Activated naive CD8-positive, alpha-beta T cell treated with anti-CD3 and anti-CD28 coated beads, Interleukin-2, amount 50 U/mL, for 24 hours (primary cell): ENCODE measurements at regions not wholly inside any gene's neighbourhood (a gene's known extent, or its start where the extent isn't known, plus 50 kb on each side); places are given as distances from the start of the nearest gene placed in this dataset.

Source experiments
- ATAC-seq: fragments of 150-1000 bp; cut with Tn5 transposase; one replicate; pipeline ENCODE4 v1.10.0; 2021
- DNase-seq: peaks from one replicate; pipeline ENCODE4 v3.0.0; 2021
- H3K27ac Mint-ChIP-seq: one replicate; pipeline ENCODE4 v1.8.0; 2021; ENCODE audit warnings: mild to moderate bottlenecking, mixed read lengths
- H3K27me3 Mint-ChIP-seq: one replicate; pipeline ENCODE4 v1.8.0; 2021; ENCODE audit warnings: mixed read lengths
- H3K36me3 Mint-ChIP-seq: one replicate; pipeline ENCODE4 v1.8.0; 2021; ENCODE audit warnings: low read depth, mixed read lengths
- H3K4me1 Mint-ChIP-seq: one replicate; pipeline ENCODE4 v1.8.0; 2021; ENCODE audit warnings: mixed read lengths
- H3K4me3 Mint-ChIP-seq: one replicate; pipeline ENCODE4 v1.8.0; 2021; ENCODE audit warnings: mild to moderate bottlenecking, moderate library complexity, mixed read lengths
- H3K9me3 Mint-ChIP-seq: one replicate; pipeline ENCODE4 v1.8.0; 2021; ENCODE audit warnings: mixed read lengths

GRCh38 chr21:21762855-21763254 lies 764.6 kb downstream of the NCAM2 start:
- DNase-seq (no peak), ATAC-seq (no peak)
- Mint-ChIP-seq H3K36me3 (no peaks in the 10 kb centered on the region), H3K4me3 (no peak overlapping the region), H3K9me3 (peaks cover 8% of the 10 kb centered on the region), H3K27me3 (no peaks in the 10 kb centered on the region), H3K4me1 (no peaks in the 10 kb centered on the region), H3K27ac (no peak overlapping the region)

GRCh38 chr21:21764281-21764680 lies 766.1 kb downstream of the NCAM2 start:
- no peaks in the 10 kb centered on the region for H3K4me1 Mint-ChIP-seq
- DNase-seq = no peak
- H3K4me3 Mint-ChIP-seq = no peak overlapping the region
- H3K27ac Mint-ChIP-seq = no peak overlapping the region
- peaks cover 14% of the 10 kb centered on the region for H3K9me3 Mint-ChIP-seq
- no peaks in the 10 kb centered on the region for H3K27me3 Mint-ChIP-seq
- no peaks in the 10 kb centered on the region for H3K36me3 Mint-ChIP-seq
- ATAC-seq = no peak

- DNase-seq (no peak), ATAC-seq (no peak)
- Mint-ChIP-seq H3K27me3 (no peaks in the 10 kb centered on the region), H3K36me3 (no peaks in the 10 kb centered on the region), H3K27ac (no peak overlapping the region), H3K4me3 (no peak overlapping the region), H3K9me3 (peaks cover 11% of the 10 kb centered on the region), H3K4me1 (no peaks in the 10 kb centered on the region)
Observed at GRCh38 chr21:21767276-21767675, 769.1 kb downstream of the NCAM2 start.

GRCh38 chr21:21788591-21788990 lies 790.4 kb downstream of the NCAM2 start:
- ATAC-seq = no peak
- no peaks in the 10 kb centered on the region for H3K27me3 Mint-ChIP-seq

GRCh38 chr21:21801921-21802320 lies 803.7 kb downstream of the NCAM2 start:
- Mint-ChIP-seq H3K27me3 (no peaks in the 10 kb centered on the region), H3K4me3 (no peak overlapping the region), H3K36me3 (no peaks in the 10 kb centered on the region), H3K4me1 (no peaks in the 10 kb centered on the region), H3K9me3 (peaks cover 19% of the 10 kb centered on the region), H3K27ac (no peak overlapping the region)
- no peak for DNase-seq
- no peak for ATAC-seq

More at GRCh38 chr21:21788591-21788990, 790.4 kb downstream of the NCAM2 start:
- Mint-ChIP-seq H3K4me1 (no peaks in the 10 kb centered on the region), H3K27ac (no peak overlapping the region), H3K9me3 (peaks cover 12% of the 10 kb centered on the region), H3K36me3 (no peaks in the 10 kb centered on the region), H3K4me3 (no peak overlapping the region)
- DNase-seq = no peak

- peaks cover 10% of the 10 kb centered on the region for H3K9me3 Mint-ChIP-seq
- ATAC-seq (no peak), DNase-seq (no peak)
- H3K36me3 Mint-ChIP-seq = no peaks in the 10 kb centered on the region
- H3K27me3 Mint-ChIP-seq = no peaks in the 10 kb centered on the region
- H3K4me1 Mint-ChIP-seq = no peaks in the 10 kb centered on the region
- H3K4me3 Mint-ChIP-seq = no peak overlapping the region
- H3K27ac Mint-ChIP-seq = no peak overlapping the region
Observed at GRCh38 chr21:21806711-21807597, 808.7 kb downstream of the NCAM2 start.

GRCh38 chr21:21807598-21807903 lies 809.3 kb downstream of the NCAM2 start:
- ATAC-seq (no peak), DNase-seq (no peak)
- Mint-ChIP-seq H3K36me3 (no peaks in the 10 kb centered on the region), H3K4me1 (no peaks in the 10 kb centered on the region), H3K4me3 (no peak overlapping the region), H3K27ac (no peak overlapping the region), H3K27me3 (no peaks in the 10 kb centered on the region), H3K9me3 (peaks cover 8% of the 10 kb centered on the region)

- Mint-ChIP-seq H3K36me3 (no peaks in the 10 kb centered on the region), H3K4me3 (no peak overlapping the region), H3K9me3 (peaks cover 4% of the 10 kb centered on the region), H3K27ac (no peak overlapping the region), H3K4me1 (no peaks in the 10 kb centered on the region), H3K27me3 (no peaks in the 10 kb centered on the region)
- ATAC-seq (no peak), DNase-seq (no peak)
Observed at GRCh38 chr21:21813289-21813688, 815.1 kb downstream of the NCAM2 start.

- DNase-seq (no peak), ATAC-seq (no peak)
- H3K27ac Mint-ChIP-seq = no peak overlapping the region
- H3K4me1 Mint-ChIP-seq = no peaks in the 10 kb centered on the region
- peaks cover 4% of the 10 kb centered on the region for H3K9me3 Mint-ChIP-seq
- H3K27me3 Mint-ChIP-seq = no peaks in the 10 kb centered on the region
- no peak overlapping the region for H3K4me3 Mint-ChIP-seq
- H3K36me3 Mint-ChIP-seq = no peaks in the 10 kb centered on the region
Observed at GRCh38 chr21:21813934-21814333, 815.7 kb downstream of the NCAM2 start.

GRCh38 chr21:21816778-21817177 lies 818.6 kb downstream of the NCAM2 start:
- H3K9me3 Mint-ChIP-seq = peaks cover 8% of the 10 kb centered on the region
- H3K4me1 Mint-ChIP-seq = no peaks in the 10 kb centered on the region
- DNase-seq (no peak), ATAC-seq (no peak)
- no peaks in the 10 kb centered on the region for H3K27me3 Mint-ChIP-seq
- no peaks in the 10 kb centered on the region for H3K36me3 Mint-ChIP-seq
- no peak overlapping the region for H3K27ac Mint-ChIP-seq
- no peak overlapping the region for H3K4me3 Mint-ChIP-seq

- ATAC-seq = no peak
- no peak overlapping the region for H3K4me3 Mint-ChIP-seq
- no peaks in the 10 kb centered on the region for H3K27me3 Mint-ChIP-seq
- no peaks in the 10 kb centered on the region for H3K4me1 Mint-ChIP-seq
- DNase-seq = no peak
- H3K36me3 Mint-ChIP-seq = no peaks in the 10 kb centered on the region
- peaks cover 4% of the 10 kb centered on the region for H3K9me3 Mint-ChIP-seq
- H3K27ac Mint-ChIP-seq = no peak overlapping the region
Observed at GRCh38 chr21:21818898-21819297, 820.7 kb downstream of the NCAM2 start.

- H3K27ac Mint-ChIP-seq = no peak overlapping the region
- ATAC-seq (no peak), DNase-seq (no peak)
- H3K36me3 Mint-ChIP-seq = no peaks in the 10 kb centered on the region
- peaks cover 4% of the 10 kb centered on the region for H3K9me3 Mint-ChIP-seq
- H3K4me3 Mint-ChIP-seq = no peak overlapping the region
- no peaks in the 10 kb centered on the region for H3K4me1 Mint-ChIP-seq
- no peaks in the 10 kb centered on the region for H3K27me3 Mint-ChIP-seq
Observed at GRCh38 chr21:21828130-21828529, 829.9 kb downstream of the NCAM2 start.

GRCh38 chr21:21831036-21831435 lies 832.8 kb downstream of the NCAM2 start:
- DNase-seq (no peak), ATAC-seq (no peak)
- Mint-ChIP-seq H3K27ac (no peak overlapping the region), H3K27me3 (no peaks in the 10 kb centered on the region), H3K4me1 (no peaks in the 10 kb centered on the region), H3K4me3 (no peak overlapping the region), H3K9me3 (peaks cover 3% of the 10 kb centered on the region), H3K36me3 (no peaks in the 10 kb centered on the region)

- Mint-ChIP-seq H3K27ac (no peak overlapping the region), H3K4me3 (no peak overlapping the region), H3K9me3 (peaks cover 10% of the 10 kb centered on the region), H3K27me3 (no peaks in the 10 kb centered on the region), H3K36me3 (no peaks in the 10 kb centered on the region), H3K4me1 (no peaks in the 10 kb centered on the region)
- DNase-seq = no peak
- ATAC-seq = no peak
Observed at GRCh38 chr21:21845901-21846300, 847.7 kb downstream of the NCAM2 start.

- ATAC-seq (no peak), DNase-seq (no peak)
- Mint-ChIP-seq H3K36me3 (no peaks in the 10 kb centered on the region), H3K27me3 (no peaks in the 10 kb centered on the region), H3K27ac (no peak overlapping the region), H3K9me3 (peaks cover 11% of the 10 kb centered on the region), H3K4me1 (no peaks in the 10 kb centered on the region), H3K4me3 (no peak overlapping the region)
Observed at GRCh38 chr21:21851205-21851604, 853.0 kb downstream of the NCAM2 start.

- no peak overlapping the region for H3K4me3 Mint-ChIP-seq
- H3K36me3 Mint-ChIP-seq = no peaks in the 10 kb centered on the region
- H3K27ac Mint-ChIP-seq = no peak overlapping the region
- H3K4me1 Mint-ChIP-seq = no peaks in the 10 kb centered on the region
- DNase-seq (no peak), ATAC-seq (no peak)
- H3K27me3 Mint-ChIP-seq = no peaks in the 10 kb centered on the region
- H3K9me3 Mint-ChIP-seq = peaks cover 8% of the 10 kb centered on the region
Observed at GRCh38 chr21:21851657-21852056, 853.4 kb downstream of the NCAM2 start.
